ENCODE measurements at regions not wholly inside any gene's neighbourhood (a gene's known extent, or its start where the extent isn't known, plus 50 kb on each side); places are given as distances from the start of the nearest gene placed in this dataset.

DNA sequence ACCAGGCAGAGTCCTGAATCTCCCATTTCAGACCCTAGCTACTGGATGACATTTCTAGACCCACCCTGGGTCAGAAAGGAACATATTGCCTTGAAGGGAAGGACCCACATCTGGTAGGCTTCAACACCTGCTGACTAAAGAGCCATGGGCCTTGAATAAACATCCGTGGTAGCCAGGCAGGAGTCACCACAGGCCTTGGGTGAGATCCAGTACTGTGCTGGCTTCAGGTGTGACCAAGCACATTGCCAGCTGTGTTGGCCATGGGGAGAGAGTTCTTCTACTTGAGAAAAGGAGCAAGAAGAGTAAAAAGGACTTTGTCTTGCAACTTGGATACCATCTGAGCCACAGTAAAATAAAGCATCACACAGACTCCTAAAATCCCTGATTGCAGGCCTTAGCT, 332.6 kb downstream of the SLC16A7 start:
- TF ChIP-seq, protein P1, sequence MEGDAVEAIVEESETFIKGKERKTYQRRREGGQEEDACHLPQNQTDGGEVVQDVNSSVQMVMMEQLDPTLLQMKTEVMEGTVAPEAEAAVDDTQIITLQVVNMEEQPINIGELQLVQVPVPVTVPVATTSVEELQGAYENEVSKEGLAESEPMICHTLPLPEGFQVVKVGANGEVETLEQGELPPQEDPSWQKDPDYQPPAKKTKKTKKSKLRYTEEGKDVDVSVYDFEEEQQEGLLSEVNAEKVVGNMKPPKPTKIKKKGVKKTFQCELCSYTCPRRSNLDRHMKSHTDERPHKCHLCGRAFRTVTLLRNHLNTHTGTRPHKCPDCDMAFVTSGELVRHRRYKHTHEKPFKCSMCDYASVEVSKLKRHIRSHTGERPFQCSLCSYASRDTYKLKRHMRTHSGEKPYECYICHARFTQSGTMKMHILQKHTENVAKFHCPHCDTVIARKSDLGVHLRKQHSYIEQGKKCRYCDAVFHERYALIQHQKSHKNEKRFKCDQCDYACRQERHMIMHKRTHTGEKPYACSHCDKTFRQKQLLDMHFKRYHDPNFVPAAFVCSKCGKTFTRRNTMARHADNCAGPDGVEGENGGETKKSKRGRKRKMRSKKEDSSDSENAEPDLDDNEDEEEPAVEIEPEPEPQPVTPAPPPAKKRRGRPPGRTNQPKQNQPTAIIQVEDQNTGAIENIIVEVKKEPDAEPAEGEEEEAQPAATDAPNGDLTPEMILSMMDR (conservative IDR thresholded peaks at IDR 0.05) = no peak
- no peak for DNase-seq (ENCODE audit: extremely low spot score, unreplicated experiment)
- no peak overlapping the region for H3K27ac Mint-ChIP-seq
- no peaks in the 10 kb centered on the region for H3K9me3 Mint-ChIP-seq
- H3K27me3 Mint-ChIP-seq = no peaks in the 10 kb centered on the region
- no peaks in the 10 kb centered on the region for H3K36me3 Mint-ChIP-seq
- no peaks in the 10 kb centered on the region for H3K4me1 Mint-ChIP-seq (ENCODE audit: unreplicated experiment)
- no peak overlapping the region for H3K4me3 Mint-ChIP-seq

DNA sequence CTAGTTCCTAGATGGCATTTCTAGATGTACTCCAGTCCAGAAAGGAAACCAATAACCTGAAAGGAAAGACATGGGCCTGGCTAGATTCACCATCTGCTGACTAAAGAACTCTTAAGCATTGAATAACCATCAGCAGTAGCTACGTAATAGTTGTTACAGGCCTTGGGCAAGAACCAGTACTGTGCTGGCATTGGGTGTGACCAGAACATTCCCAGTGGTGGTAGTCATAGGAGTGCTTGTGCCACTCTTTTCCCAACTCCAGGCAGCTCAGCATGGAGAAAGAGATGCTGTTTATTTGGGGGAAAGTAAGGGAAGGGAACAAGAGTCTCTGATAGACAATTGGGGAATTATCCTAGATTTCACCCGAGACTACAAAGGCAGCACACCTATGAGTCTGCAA, 333.3 kb downstream of the SLC16A7 start:
- DNase-seq (ENCODE audit: extremely low spot score, unreplicated experiment) = no peak
- TF ChIP-seq, protein P1 (conservative IDR thresholded peaks at IDR 0.05) = no peak
- no peaks in the 10 kb centered on the region for H3K4me1 Mint-ChIP-seq (ENCODE audit: unreplicated experiment)
- H3K27me3 Mint-ChIP-seq = no peaks in the 10 kb centered on the region
- no peaks in the 10 kb centered on the region for H3K9me3 Mint-ChIP-seq
- no peak overlapping the region for H3K27ac Mint-ChIP-seq
- H3K36me3 Mint-ChIP-seq = no peaks in the 10 kb centered on the region
- no peak overlapping the region for H3K4me3 Mint-ChIP-seq

DNA sequence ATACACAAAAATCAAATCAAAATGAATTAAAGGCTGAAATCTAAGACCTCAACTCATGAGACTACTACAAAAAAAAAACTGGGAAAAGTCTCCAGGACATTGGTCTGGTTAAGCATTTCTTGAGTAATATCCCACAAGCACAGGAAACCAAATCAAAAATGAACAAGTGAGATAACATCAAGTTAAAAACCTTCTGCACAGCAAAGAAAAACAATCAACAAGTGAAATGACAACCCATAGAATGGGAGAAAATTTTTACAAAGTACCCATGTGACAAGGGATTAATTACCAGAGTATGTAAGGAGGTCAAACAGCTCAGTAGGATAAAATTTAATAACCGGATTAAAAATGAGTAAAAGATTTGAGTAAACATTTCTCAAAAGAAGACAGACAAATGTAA, 338.7 kb downstream of the SLC16A7 start:
- no peaks in the 10 kb centered on the region for H3K27me3 Mint-ChIP-seq

DNA sequence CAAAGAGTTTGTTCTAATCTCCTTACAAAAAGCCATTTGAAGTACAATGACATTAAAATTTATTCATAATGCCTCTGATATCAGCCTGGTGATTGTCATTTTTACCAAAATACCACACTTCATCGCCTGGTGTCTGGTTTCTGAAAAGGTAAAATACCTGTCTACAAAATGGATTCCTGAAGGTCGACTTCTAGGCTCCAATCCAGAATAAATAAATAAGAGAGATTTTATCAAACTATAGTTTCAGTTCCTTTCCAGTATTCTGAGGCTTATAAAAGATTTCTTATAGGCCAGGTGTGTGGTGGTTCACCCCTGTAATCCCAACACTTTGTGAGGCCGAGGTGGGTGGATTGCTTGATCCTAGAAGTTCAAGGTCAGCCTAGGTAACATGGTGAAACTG, 340.7 kb downstream of the SLC16A7 start:
- H3K27me3 Mint-ChIP-seq = no peaks in the 10 kb centered on the region
- no peaks in the 10 kb centered on the region for H3K36me3 Mint-ChIP-seq
- peaks cover 7% of the 10 kb centered on the region for H3K4me1 Mint-ChIP-seq (ENCODE audit: unreplicated experiment)
- TF ChIP-seq, protein P1 (conservative IDR thresholded peaks at IDR 0.05) = no peak
- H3K27ac Mint-ChIP-seq = no peak overlapping the region
- no peak overlapping the region for H3K4me3 Mint-ChIP-seq
- no peak for DNase-seq (ENCODE audit: extremely low spot score, unreplicated experiment)
- no peaks in the 10 kb centered on the region for H3K9me3 Mint-ChIP-seq

More for the DNA sequence above, 338.7 kb downstream of the SLC16A7 start:
- TF ChIP-seq, protein P1 (conservative IDR thresholded peaks at IDR 0.05) = no peak
- Mint-ChIP-seq H3K4me3 (no peak overlapping the region), H3K36me3 (no peaks in the 10 kb centered on the region), H3K9me3 (no peaks in the 10 kb centered on the region), H3K4me1 (ENCODE audit: unreplicated experiment) (no peaks in the 10 kb centered on the region), H3K27ac (no peak overlapping the region)
- no peak for DNase-seq (ENCODE audit: extremely low spot score, unreplicated experiment)

DNA sequence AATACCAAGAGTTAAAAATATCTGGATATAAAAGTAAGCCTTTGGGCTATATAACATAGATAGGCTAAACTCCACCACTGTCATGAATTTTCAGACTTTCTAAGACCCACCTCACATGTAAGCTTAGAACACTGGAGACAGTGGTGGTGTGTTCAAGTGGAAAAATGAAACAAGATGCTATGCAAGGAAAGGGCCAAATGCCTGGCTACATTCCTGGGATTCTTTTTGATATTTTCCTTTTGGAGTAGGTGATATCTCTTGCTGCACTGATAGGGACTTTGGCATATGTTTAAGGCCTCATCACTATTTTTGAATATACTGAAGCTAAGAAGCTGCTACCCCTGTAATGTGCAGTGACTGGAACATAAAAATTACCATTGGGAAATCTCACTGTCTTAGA, 341.3 kb downstream of the SLC16A7 start:
- H3K27ac Mint-ChIP-seq = no peak overlapping the region
- DNase-seq (ENCODE audit: extremely low spot score, unreplicated experiment) = no peak
- no peaks in the 10 kb centered on the region for H3K27me3 Mint-ChIP-seq
- TF ChIP-seq, protein P1 (conservative IDR thresholded peaks at IDR 0.05) = no peak
- no peaks in the 10 kb centered on the region for H3K9me3 Mint-ChIP-seq
- no peak overlapping the region for H3K4me3 Mint-ChIP-seq
- no peaks in the 10 kb centered on the region for H3K36me3 Mint-ChIP-seq
- H3K4me1 Mint-ChIP-seq (ENCODE audit: unreplicated experiment) = peaks cover 7% of the 10 kb centered on the region
